K562 (cell line): ENCODE measurements at regions not wholly inside any gene's neighbourhood (a gene's known extent, or its start where the extent isn't known, plus 50 kb on each side); places are given as distances from the start of the nearest gene placed in this dataset.

Experiments used
- ATAC-seq: fragments of 200-7000 bp; cut with Tn5 transposase; 3 replicates; pipeline ENCODE4 v1.9.1; 2020; ENCODE audit warnings: moderate library complexity
- BruUV-seq: library from RNA; stranded (reverse); fragments of 400-500 nt; replicated peaks from 2 replicates; lab custom pipeline; 2021; lab: Mats Ljungman, UMichigan
- CTCF ChIA-PET: fragments of 300-600 bp; formaldehyde crosslinking; extraction: SDS; loops from one replicate; lab custom pipeline; 2021; ENCODE audit warnings: low intra/inter-chr PET ratio; lab: Yijun Ruan, JAX
- POLR2A ChIA-PET: fragments of 300-600, 350-650 bp; sonication (Branson Sonifier 250); formaldehyde crosslinking; extraction: SDS; loops from one replicate; lab custom pipeline; 2021; ENCODE audit warnings: antibody characterized with exemption, inconsistent platforms; lab: Yijun Ruan, JAX
- DNase-seq, 4 experiments: peaks; one replicate each; pipeline versions ENCODE4 v3.0.0 to v3.0.0-alpha.2; 2011 to 2018; ENCODE audit warnings: low spot score in 3 of 4, mixed read lengths in 3 of 4; ENCODE audit errors: extremely low read depth in 1 of 4
- FAIRE-seq: peaks from 2 replicates; lab custom pipeline; 2011; peaks lifted over from hg19 to GRCh38; lab: Jason Lieb, UNC
- H2AFZ ChIP-seq: 2 replicates; pipeline ENCODE4 v1.6.0; 2011; ENCODE audit warnings: low read depth, low read length, control low read depth, inconsistent platforms
- H3K27ac ChIP-seq: fragments of 200-600 bp; 3 replicates; pipeline ENCODE4 v1.8.0; 2011; ENCODE audit warnings: low read depth, mild to moderate bottlenecking, control low read depth, inconsistent platforms, low read length, moderate library complexity, mixed read lengths; ENCODE audit errors: extremely low read depth
- H3K27me3 ChIP-seq, 2 experiments: fragments of 300-600 bp in 1 of 2; 2 replicates in 1 of 2; 3 replicates in 1 of 2; pipeline versions ENCODE4 v1.6.0 to v1.8.0; 2011; ENCODE audit warnings: inconsistent platforms in 2 of 2, low read length in 2 of 2, mild to moderate bottlenecking in 1 of 2, mixed read lengths in 1 of 2, moderate library complexity in 1 of 2; ENCODE audit not compliant: control insufficient read depth in 2 of 2, insufficient read depth in 2 of 2
- H3K36me3 ChIP-seq: fragments of 300-600 bp; 3 replicates; pipeline ENCODE4 v1.8.0; 2011; ENCODE audit warnings: mild to moderate bottlenecking, low read length, inconsistent platforms; ENCODE audit not compliant: control insufficient read depth, insufficient read depth
- H3K4me1 ChIP-seq, 2 experiments: fragments of 200-600 bp in 1 of 2; replicated peaks in 1 of 2; 2 replicates in 1 of 2; 3 replicates in 1 of 2; pipeline versions ENCODE4 v1.5.1 to v1.8.0; 2011; ENCODE audit warnings: inconsistent platforms in 2 of 2, low read length in 2 of 2, mild to moderate bottlenecking in 1 of 2, mixed read lengths in 1 of 2, moderate library complexity in 1 of 2; ENCODE audit not compliant: control insufficient read depth in 2 of 2, insufficient read depth in 2 of 2
- H3K4me2 ChIP-seq: 2 replicates; pipeline ENCODE4 v1.6.1; 2011; ENCODE audit warnings: low read length, control low read depth, inconsistent platforms, mixed read lengths; ENCODE audit not compliant: insufficient read depth
- H3K4me3 ChIP-seq: fragments of 200-600 bp; sonication (generic), shearing (Covaris generic); 2 replicates; pipeline ENCODE4 v1.5.1; 2016; ENCODE audit warnings: control low read depth, inconsistent platforms
- H3K79me2 ChIP-seq: fragments of 200-600 bp; 3 replicates; pipeline ENCODE4 v1.8.0; 2011; ENCODE audit warnings: low read length, inconsistent platforms; ENCODE audit not compliant: control insufficient read depth, insufficient read depth
- H3K9ac ChIP-seq, 2 experiments: 2 replicates each; pipeline versions ENCODE4 v1.6.0 to v1.6.1; 2011; ENCODE audit warnings: low read depth in 2 of 2, low read length in 2 of 2, control low read depth in 1 of 2, inconsistent platforms in 1 of 2, mild to moderate bottlenecking in 1 of 2, mixed read lengths in 1 of 2; ENCODE audit not compliant: insufficient read depth in 1 of 2
- H3K9me1 ChIP-seq: one replicate; pipeline ENCODE4 v1.6.0; 2011; ENCODE audit warnings: inconsistent platforms, mild to moderate bottlenecking, low read length, moderate library complexity; ENCODE audit not compliant: control insufficient read depth, insufficient read depth
- H3K9me3 ChIP-seq: replicated peaks from 2 replicates; pipeline ENCODE4 v1.5.1; 2011; ENCODE audit warnings: low read depth, low read length, inconsistent platforms; ENCODE audit not compliant: control insufficient read depth, insufficient read depth
- H4K20me1 ChIP-seq: replicated peaks from 2 replicates; pipeline ENCODE4 v1.6.1; 2011; ENCODE audit warnings: low read length, inconsistent platforms, mixed read lengths; ENCODE audit not compliant: control insufficient read depth, insufficient read depth
- FOXK1 ChIP-seq: sonication (generic); formaldehyde crosslinking; IDR thresholded peaks from 2 replicates; pipeline ENCODE4 v1.8.0; 2022; ENCODE audit warnings: missing genetic modification reagents, mild to moderate bottlenecking, borderline replicate concordance
- IFI16 ChIP-seq: fragments of 250-450 bp; sonication (Bioruptor Pico); IDR thresholded peaks from 2 replicates; pipeline ENCODE4 v2.1.2; 2022; ENCODE audit warnings: mild to moderate bottlenecking, inconsistent platforms
- MTF1 ChIP-seq: fragments of 250-450 bp; sonication (Bioruptor Pico); IDR thresholded peaks from 2 replicates; pipeline ENCODE4 v1.9.0; 2021; ENCODE audit warnings: moderate library complexity, mild to moderate bottlenecking, inconsistent platforms, borderline replicate concordance
- MXD1 ChIP-seq: fragments of 250-450 bp; sonication (Bioruptor Pico); IDR thresholded peaks from 2 replicates; pipeline ENCODE4 v1.8.0; 2021; ENCODE audit warnings: borderline replicate concordance, mild to moderate bottlenecking, moderate library complexity; ENCODE audit not compliant: poor library complexity, severe bottlenecking
- NFIC ChIP-seq: fragments of 450-650 bp; IDR thresholded peaks from 2 replicates; pipeline ENCODE4 v1.6.1; 2017; ENCODE audit warnings: mild to moderate bottlenecking, inconsistent platforms
- U2AF2 ChIP-seq: fragments of 200-400 bp; formaldehyde crosslinking; optimal IDR thresholded peaks from 2 replicates; pipeline ENCODE3; 2017; ENCODE audit warnings: low read depth, mild to moderate bottlenecking, low read length
- ZNF639 ChIP-seq, 2 experiments: fragments of 200-800 bp in 1 of 2; sonication (Bioruptor generic) in 1 of 2; sonication (generic) in 1 of 2; formaldehyde crosslinking in 1 of 2; IDR thresholded peaks in 1 of 2; conservative IDR thresholded peaks in 1 of 2; 2 replicates each; pipeline versions ENCODE4 v1.5.0 to v1.6.1; 2016 to 2020; ENCODE audit warnings: missing compliant biosample characterization in 1 of 2, missing genetic modification characterization in 1 of 2, missing genetic modification reagents in 1 of 2
- WGBS: fragments of 100-300 bp; shearing (Covaris generic); methylation state at CpG from one replicate; pipeline ENCODE4 v1.1.6; 2016; ENCODE audit warnings: low coverage, mixed read lengths; ENCODE audit not compliant: insufficient coverage; ENCODE audit errors: missing lambda C conversion rate; 5-methylcytosine and 5-hydroxymethylcytosine counted together
- in situ Hi-C: fragments of 300-500 bp; cut with MboI; formaldehyde crosslinking; loops from 4 replicates; pipeline ENCODE4 v1.15.0; 2018; ENCODE audit warnings: inconsistent platforms, mixed read lengths
- intact Hi-C: fragments of 100-400 bp; cut with micrococcal nuclease; formaldehyde crosslinking; loops from 2 replicates; pipeline ENCODE4 v1.14.2; 2022

DNA sequence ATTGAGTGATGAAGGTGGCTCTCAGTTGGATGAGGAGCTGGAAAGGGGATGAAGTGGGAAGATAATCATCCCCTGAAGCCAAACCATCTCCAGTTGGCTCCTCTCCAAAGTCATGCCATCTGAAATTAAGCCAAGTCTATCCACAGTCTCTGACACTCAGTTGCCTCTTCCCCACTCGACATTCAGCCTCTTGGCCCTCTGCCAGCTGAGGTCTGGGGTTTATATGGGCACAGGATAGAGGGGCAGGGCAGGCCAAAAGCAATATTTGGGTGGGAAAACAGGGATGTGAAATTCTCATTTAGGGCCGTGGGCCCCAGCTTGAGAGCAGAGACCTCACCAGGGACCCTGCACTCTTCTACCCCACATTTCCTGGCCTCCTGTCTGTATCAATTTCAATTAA, 85.9 kb downstream of the SLITRK1 start:
- no peaks in the 10 kb centered on the region for H3K9me1 ChIP-seq
- no peak overlapping the region for H2AFZ ChIP-seq
- H3K4me3 ChIP-seq: no peak overlapping the region
- in situ Hi-C loops (no loop called here), intact Hi-C loops (no loop called here)
- H4K20me1 ChIP-seq: no peaks in the 10 kb centered on the region
- ChIA-PET POLR2A (no interaction called here), CTCF (no interaction called here)
- no peaks in the 10 kb centered on the region for H3K36me3 ChIP-seq
- no peak overlapping the region for H3K9ac ChIP-seq
- WGBS: 0% methylated on average over 2 of the region's 2 CpGs
- H3K4me1 ChIP-seq: no peaks in the 10 kb centered on the region
- BruUV-seq: no TSS peak
- DNase-seq (no peak), FAIRE-seq (no peak), ATAC-seq (no peak)
- no peak overlapping the region for H3K4me2 ChIP-seq
- H3K27me3 ChIP-seq: no peaks in the 10 kb centered on the region
- H3K27ac ChIP-seq: no peak overlapping the region
- no peaks in the 10 kb centered on the region for H3K9me3 ChIP-seq
- H3K79me2 ChIP-seq: no peaks in the 10 kb centered on the region
- TF ChIP-seq MXD1 (CRISPR knock-in tag): no peak
- no peak for TF ChIP-seq IFI16 (CRISPR knock-in tag)
- 0 out of 2 replicates have a peak, but pooled peaks have one; percentile 11 for TF ChIP-seq NFIC
- no peak for TF ChIP-seq FOXK1 (CRISPR knock-in tag)

DNA sequence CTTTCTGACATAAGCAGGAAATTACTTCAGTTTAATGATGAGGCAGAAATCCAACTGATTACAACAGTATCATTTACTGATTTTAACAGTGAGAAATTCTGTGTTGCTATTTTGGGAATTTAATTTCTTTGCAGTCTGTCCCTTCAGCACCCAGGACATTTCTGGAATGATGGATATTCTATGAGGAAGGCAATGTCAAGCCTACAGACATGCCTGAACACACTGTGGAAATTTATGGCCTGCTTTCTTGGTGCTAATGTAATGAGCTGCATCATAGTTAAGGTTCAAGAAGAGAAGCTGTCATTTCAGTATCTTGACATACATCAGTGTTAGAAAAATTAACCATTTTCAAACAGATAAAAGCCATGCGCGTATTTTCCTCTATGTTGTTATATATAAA, 87.7 kb downstream of the SLITRK1 start:
- Histone ChIP-seq H3K27me3 (no peaks in the 10 kb centered on the region), H3K4me2 (no peak overlapping the region), H3K9ac (no peak overlapping the region), H4K20me1 (no peaks in the 10 kb centered on the region), H2AFZ (no peak overlapping the region), H3K9me1 (no peaks in the 10 kb centered on the region), H3K27ac (no peak overlapping the region), H3K4me1 (no peaks in the 10 kb centered on the region), H3K9me3 (no peaks in the 10 kb centered on the region), H3K36me3 (no peaks in the 10 kb centered on the region), H3K4me3 (no peak overlapping the region), H3K79me2 (no peaks in the 10 kb centered on the region)
- no TSS peak for BruUV-seq
- no peak for DNase-seq
- no peak for FAIRE-seq
- ChIA-PET CTCF (no interaction called here), POLR2A (no interaction called here)
- no peak for ATAC-seq
- in situ Hi-C loops (no loop called here), intact Hi-C loops (no loop called here)
- TF ChIP-seq ZNF639 (CRISPR knock-in tag; conservative IDR thresholded peaks at IDR 0.05 in 1 of 2, IDR thresholded peaks at IDR 0.05 in 1 of 2): no peak
- TF ChIP-seq MTF1: no peak
- TF ChIP-seq U2AF2: no peak
- WGBS: 0% methylated on average over 1 of the region's 2 CpGs
